WTC11 (cell line): ENCODE measurements at regions not wholly inside any gene's neighbourhood (a gene's known extent, or its start where the extent isn't known, plus 50 kb on each side); places are given as distances from the start of the nearest gene placed in this dataset.

ENCODE experiments used
- ATAC-seq: fragments of 200-7000 bp; cut with Tn5 transposase; 2 replicates; pipeline ENCODE4 v1.10.0; 2021; ENCODE audit warnings: mild to moderate bottlenecking, moderate library complexity
- CTCF ChIA-PET: fragments of 300-600 bp; sonication (Branson Sonifier 250); formaldehyde crosslinking; loops from one replicate; lab custom pipeline; 2021; ENCODE audit warnings: antibody characterized with exemption; lab: Charles Lee
- POLR2A ChIA-PET: fragments of 350-600 bp; sonication (Branson Sonifier 250); formaldehyde crosslinking; loops from one replicate; lab custom pipeline; 2021; ENCODE audit warnings: antibody characterized with exemption; lab: Charles Lee
- DNase-seq: peaks from one replicate; pipeline ENCODE4 v3.0.0; 2021; ENCODE audit warnings: low spot score
- H3K27ac Mint-ChIP-seq: 2 replicates; pipeline ENCODE4 v1.8.0; 2021; ENCODE audit warnings: mixed read lengths
- H3K27me3 Mint-ChIP-seq: 2 replicates; pipeline ENCODE4 v1.8.0; 2021; ENCODE audit warnings: low read depth, mild to moderate bottlenecking, moderate library complexity, mixed read lengths
- H3K36me3 Mint-ChIP-seq: 2 replicates; pipeline ENCODE4 v1.8.0; 2021; ENCODE audit warnings: mixed read lengths
- H3K4me1 Mint-ChIP-seq: 2 replicates; pipeline ENCODE4 v1.8.0; 2022; ENCODE audit warnings: mixed read lengths
- H3K4me3 Mint-ChIP-seq: 2 replicates; pipeline ENCODE4 v1.8.0; 2021; ENCODE audit warnings: mild to moderate bottlenecking, moderate library complexity, mixed read lengths
- H3K9me3 Mint-ChIP-seq: 2 replicates; pipeline ENCODE4 v1.8.0; 2021; ENCODE audit warnings: mixed read lengths
- ARID4B ChIP-seq: sonication (generic); formaldehyde crosslinking; IDR thresholded peaks from 2 replicates; pipeline ENCODE4 v1.8.0; 2023; ENCODE audit warnings: missing genetic modification reagents, mild to moderate bottlenecking, borderline replicate concordance
- ATF2 ChIP-seq: sonication (generic); formaldehyde crosslinking; IDR thresholded peaks from 2 replicates; pipeline ENCODE4 v1.8.1; 2022; ENCODE audit warnings: low read depth, missing genetic modification reagents, borderline replicate concordance
- CDX4 ChIP-seq: fragments of 250-450 bp; sonication (Bioruptor Pico); IDR thresholded peaks from 2 replicates; pipeline ENCODE4 v1.9.0; 2021; ENCODE audit warnings: moderate library complexity, mild to moderate bottlenecking, inconsistent platforms, borderline replicate concordance
- ELF4 ChIP-seq: sonication (generic); formaldehyde crosslinking; IDR thresholded peaks from 2 replicates; pipeline ENCODE4 v1.8.1; 2022; ENCODE audit warnings: low read depth, mild to moderate bottlenecking, moderate library complexity, missing genetic modification reagents
- GABPB1 ChIP-seq: sonication (generic); formaldehyde crosslinking; IDR thresholded peaks from 2 replicates; pipeline ENCODE4 v1.8.1; 2023; ENCODE audit warnings: mild to moderate bottlenecking, missing genetic modification reagents
- IRF1 ChIP-seq: sonication (generic); formaldehyde crosslinking; IDR thresholded peaks from 2 replicates; pipeline ENCODE4 v1.8.0; 2023; ENCODE audit warnings: missing genetic modification reagents
- KAT7 ChIP-seq: sonication (generic); formaldehyde crosslinking; IDR thresholded peaks from 2 replicates; pipeline ENCODE4 v1.8.1; 2023; ENCODE audit warnings: missing genetic modification reagents, mild to moderate bottlenecking, borderline replicate concordance
- SOX15 ChIP-seq: fragments of 250-450 bp; sonication (Bioruptor Pico); IDR thresholded peaks from 2 replicates; pipeline ENCODE4 v1.9.0; 2021; ENCODE audit warnings: mild to moderate bottlenecking
- TP53 ChIP-seq: sonication (generic); formaldehyde crosslinking; IDR thresholded peaks from 2 replicates; pipeline ENCODE4 v1.8.1; 2023; ENCODE audit warnings: mild to moderate bottlenecking, missing genetic modification reagents
- ZNF121 ChIP-seq: sonication (generic); formaldehyde crosslinking; IDR thresholded peaks from 2 replicates; pipeline ENCODE4 v1.8.0; 2023; ENCODE audit warnings: missing genetic modification reagents
- ZNF232 ChIP-seq: sonication (generic); formaldehyde crosslinking; IDR thresholded peaks from 2 replicates; pipeline ENCODE4 v1.8.0; 2022; ENCODE audit warnings: mild to moderate bottlenecking, missing genetic modification reagents
- ZNF263 ChIP-seq: sonication (generic); formaldehyde crosslinking; IDR thresholded peaks from 2 replicates; pipeline ENCODE4 v1.8.1; 2022; ENCODE audit warnings: low read depth, mild to moderate bottlenecking, moderate library complexity, missing genetic modification reagents
- ZNF425 ChIP-seq: fragments of 250-450 bp; sonication (Bioruptor Pico); conservative IDR thresholded peaks from 2 replicates; pipeline ENCODE4 v1.9.0; 2021; ENCODE audit warnings: mild to moderate bottlenecking
- TF ChIP-seq, protein P1 (sequence below): sonication (generic); formaldehyde crosslinking; IDR thresholded peaks from 2 replicates; pipeline ENCODE4 v1.8.0; 2022; ENCODE audit warnings: mild to moderate bottlenecking, missing genetic modification reagents
- TF ChIP-seq, protein P2 (sequence below): sonication (generic); formaldehyde crosslinking; IDR thresholded peaks from 2 replicates; pipeline ENCODE4 v1.8.0; 2022; ENCODE audit warnings: mild to moderate bottlenecking, missing genetic modification reagents
- TF ChIP-seq, protein P3 (sequence below): sonication (generic); formaldehyde crosslinking; IDR thresholded peaks from 2 replicates; pipeline ENCODE4 v1.8.1; 2023; ENCODE audit warnings: mild to moderate bottlenecking, missing genetic modification reagents, borderline replicate concordance
- TF ChIP-seq, protein P4 (sequence below): sonication (generic); formaldehyde crosslinking; conservative IDR thresholded peaks from 2 replicates; pipeline ENCODE4 v1.8.1; 2023; ENCODE audit warnings: mild to moderate bottlenecking, low read depth, missing genetic modification reagents, moderate library complexity

GRCh38 chr1:215290018-215290417 is 207.5 kb downstream of the KCNK2 start:
- Mint-ChIP-seq H3K4me3 (no peak overlapping the region), H3K27ac (no peak overlapping the region), H3K4me1 (no peaks in the 10 kb centered on the region), H3K9me3 (peaks cover 20% of the 10 kb centered on the region), H3K27me3 (no peaks in the 10 kb centered on the region), H3K36me3 (peaks cover 7% of the 10 kb centered on the region)
- POLR2A ChIA-PET, result no interaction called here
- no peak for TF ChIP-seq ZNF263 (CRISPR knock-in tag)
- TF ChIP-seq, protein P1, sequence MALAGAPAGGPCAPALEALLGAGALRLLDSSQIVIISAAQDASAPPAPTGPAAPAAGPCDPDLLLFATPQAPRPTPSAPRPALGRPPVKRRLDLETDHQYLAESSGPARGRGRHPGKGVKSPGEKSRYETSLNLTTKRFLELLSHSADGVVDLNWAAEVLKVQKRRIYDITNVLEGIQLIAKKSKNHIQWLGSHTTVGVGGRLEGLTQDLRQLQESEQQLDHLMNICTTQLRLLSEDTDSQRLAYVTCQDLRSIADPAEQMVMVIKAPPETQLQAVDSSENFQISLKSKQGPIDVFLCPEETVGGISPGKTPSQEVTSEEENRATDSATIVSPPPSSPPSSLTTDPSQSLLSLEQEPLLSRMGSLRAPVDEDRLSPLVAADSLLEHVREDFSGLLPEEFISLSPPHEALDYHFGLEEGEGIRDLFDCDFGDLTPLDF (CRISPR knock-in tag), result no peak
- no peak for ATAC-seq
- CTCF ChIA-PET, result no interaction called here
- DNase-seq, result no peak

DNA sequence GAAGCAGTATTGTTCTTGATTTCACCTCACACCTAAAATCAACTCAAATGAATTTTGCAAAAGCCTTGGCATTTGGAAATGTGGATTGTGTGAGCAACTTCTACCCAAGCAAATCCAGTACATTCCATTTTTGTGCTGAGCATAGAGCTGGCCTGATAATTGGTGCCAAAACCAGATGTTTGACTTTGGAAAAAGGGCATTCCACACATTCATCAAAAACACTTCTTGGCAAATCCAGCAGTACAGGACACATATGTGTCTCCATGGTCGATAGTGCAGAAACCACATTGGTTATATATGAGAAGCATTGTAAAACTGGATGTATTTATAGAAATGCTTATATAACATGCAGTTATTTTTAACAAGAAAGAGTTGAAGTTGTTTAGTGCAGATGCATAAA is 210.4 kb downstream of the KCNK2 start:
- H3K9me3 Mint-ChIP-seq, result peaks cover 29% of the 10 kb centered on the region
- no peak overlapping the region for H3K4me3 Mint-ChIP-seq
- DNase-seq (no peak), ATAC-seq (no peak)
- H3K36me3 Mint-ChIP-seq, result peaks cover 10% of the 10 kb centered on the region
- no peaks in the 10 kb centered on the region for H3K27me3 Mint-ChIP-seq
- ChIA-PET POLR2A (no interaction called here), CTCF (no interaction called here)
- no peak overlapping the region for H3K27ac Mint-ChIP-seq
- H3K4me1 Mint-ChIP-seq, result no peaks in the 10 kb centered on the region
- TF ChIP-seq, protein P2, sequence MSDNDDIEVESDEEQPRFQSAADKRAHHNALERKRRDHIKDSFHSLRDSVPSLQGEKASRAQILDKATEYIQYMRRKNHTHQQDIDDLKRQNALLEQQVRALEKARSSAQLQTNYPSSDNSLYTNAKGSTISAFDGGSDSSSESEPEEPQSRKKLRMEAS, result no peak
- no peak for TF ChIP-seq IRF1 (CRISPR knock-in tag)
- TF ChIP-seq ELF4 (CRISPR knock-in tag), result no peak
- no peak for TF ChIP-seq KAT7
- no peak for TF ChIP-seq ZNF425 (CRISPR knock-in tag)
- TF ChIP-seq SOX15, result no peak
- no peak for TF ChIP-seq ARID4B (CRISPR knock-in tag)
- TF ChIP-seq, protein P3, sequence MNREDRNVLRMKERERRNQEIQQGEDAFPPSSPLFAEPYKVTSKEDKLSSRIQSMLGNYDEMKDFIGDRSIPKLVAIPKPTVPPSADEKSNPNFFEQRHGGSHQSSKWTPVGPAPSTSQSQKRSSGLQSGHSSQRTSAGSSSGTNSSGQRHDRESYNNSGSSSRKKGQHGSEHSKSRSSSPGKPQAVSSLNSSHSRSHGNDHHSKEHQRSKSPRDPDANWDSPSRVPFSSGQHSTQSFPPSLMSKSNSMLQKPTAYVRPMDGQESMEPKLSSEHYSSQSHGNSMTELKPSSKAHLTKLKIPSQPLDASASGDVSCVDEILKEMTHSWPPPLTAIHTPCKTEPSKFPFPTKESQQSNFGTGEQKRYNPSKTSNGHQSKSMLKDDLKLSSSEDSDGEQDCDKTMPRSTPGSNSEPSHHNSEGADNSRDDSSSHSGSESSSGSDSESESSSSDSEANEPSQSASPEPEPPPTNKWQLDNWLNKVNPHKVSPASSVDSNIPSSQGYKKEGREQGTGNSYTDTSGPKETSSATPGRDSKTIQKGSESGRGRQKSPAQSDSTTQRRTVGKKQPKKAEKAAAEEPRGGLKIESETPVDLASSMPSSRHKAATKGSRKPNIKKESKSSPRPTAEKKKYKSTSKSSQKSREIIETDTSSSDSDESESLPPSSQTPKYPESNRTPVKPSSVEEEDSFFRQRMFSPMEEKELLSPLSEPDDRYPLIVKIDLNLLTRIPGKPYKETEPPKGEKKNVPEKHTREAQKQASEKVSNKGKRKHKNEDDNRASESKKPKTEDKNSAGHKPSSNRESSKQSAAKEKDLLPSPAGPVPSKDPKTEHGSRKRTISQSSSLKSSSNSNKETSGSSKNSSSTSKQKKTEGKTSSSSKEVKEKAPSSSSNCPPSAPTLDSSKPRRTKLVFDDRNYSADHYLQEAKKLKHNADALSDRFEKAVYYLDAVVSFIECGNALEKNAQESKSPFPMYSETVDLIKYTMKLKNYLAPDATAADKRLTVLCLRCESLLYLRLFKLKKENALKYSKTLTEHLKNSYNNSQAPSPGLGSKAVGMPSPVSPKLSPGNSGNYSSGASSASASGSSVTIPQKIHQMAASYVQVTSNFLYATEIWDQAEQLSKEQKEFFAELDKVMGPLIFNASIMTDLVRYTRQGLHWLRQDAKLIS, result no peak
- TF ChIP-seq ZNF121 (CRISPR knock-in tag), result no peak
- no peak for TF ChIP-seq TP53 (CRISPR knock-in tag)
- no peak for TF ChIP-seq ATF2 (CRISPR knock-in tag)
- TF ChIP-seq, protein P4, sequence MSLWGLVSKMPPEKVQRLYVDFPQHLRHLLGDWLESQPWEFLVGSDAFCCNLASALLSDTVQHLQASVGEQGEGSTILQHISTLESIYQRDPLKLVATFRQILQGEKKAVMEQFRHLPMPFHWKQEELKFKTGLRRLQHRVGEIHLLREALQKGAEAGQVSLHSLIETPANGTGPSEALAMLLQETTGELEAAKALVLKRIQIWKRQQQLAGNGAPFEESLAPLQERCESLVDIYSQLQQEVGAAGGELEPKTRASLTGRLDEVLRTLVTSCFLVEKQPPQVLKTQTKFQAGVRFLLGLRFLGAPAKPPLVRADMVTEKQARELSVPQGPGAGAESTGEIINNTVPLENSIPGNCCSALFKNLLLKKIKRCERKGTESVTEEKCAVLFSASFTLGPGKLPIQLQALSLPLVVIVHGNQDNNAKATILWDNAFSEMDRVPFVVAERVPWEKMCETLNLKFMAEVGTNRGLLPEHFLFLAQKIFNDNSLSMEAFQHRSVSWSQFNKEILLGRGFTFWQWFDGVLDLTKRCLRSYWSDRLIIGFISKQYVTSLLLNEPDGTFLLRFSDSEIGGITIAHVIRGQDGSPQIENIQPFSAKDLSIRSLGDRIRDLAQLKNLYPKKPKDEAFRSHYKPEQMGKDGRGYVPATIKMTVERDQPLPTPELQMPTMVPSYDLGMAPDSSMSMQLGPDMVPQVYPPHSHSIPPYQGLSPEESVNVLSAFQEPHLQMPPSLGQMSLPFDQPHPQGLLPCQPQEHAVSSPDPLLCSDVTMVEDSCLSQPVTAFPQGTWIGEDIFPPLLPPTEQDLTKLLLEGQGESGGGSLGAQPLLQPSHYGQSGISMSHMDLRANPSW (CRISPR knock-in tag), result no peak
- TF ChIP-seq GABPB1, result no peak
- TF ChIP-seq ZNF232, result no peak
- no peak for TF ChIP-seq CDX4 (CRISPR knock-in tag)
